H1 (cell line): ENCODE measurements at regions not wholly inside any gene's neighbourhood (a gene's known extent, or its start where the extent isn't known, plus 50 kb on each side); places are given as distances from the start of the nearest gene placed in this dataset.

Experiments used
- CTCF ChIA-PET: fragments of 300-600 bp; sonication (Branson Sonifier 250); formaldehyde crosslinking; loops from one replicate; lab custom pipeline; 2021; ENCODE audit not compliant: partially characterized antibody; lab: Charles Lee
- POLR2A ChIA-PET: fragments of 300-600 bp; sonication (Branson Sonifier 250); formaldehyde crosslinking; loops from one replicate; lab custom pipeline; 2021; ENCODE audit warnings: inconsistent platforms; ENCODE audit not compliant: partially characterized antibody; lab: Charles Lee
- DNase-seq, 2 experiments: peaks; one replicate each; pipeline versions ENCODE4 v3.0.0 to v3.0.0-alpha.2; 2010 to 2022; ENCODE audit warnings: low spot score in 2 of 2, low read depth in 1 of 2, mixed read lengths in 1 of 2
- FAIRE-seq: peaks from 2 replicates; lab custom pipeline; 2011; peaks lifted over from hg19 to GRCh38; lab: Jason Lieb, UNC
- H2AFZ ChIP-seq: 2 replicates; pipeline ENCODE4 v1.8.1; 2012; ENCODE audit warnings: low read length, inconsistent platforms
- H2AK5ac ChIP-seq: 2 replicates; pipeline ENCODE4 v1.6.1; 2013; ENCODE audit warnings: low read depth, low read length
- H2BK120ac ChIP-seq: replicated peaks from 2 replicates; pipeline ENCODE3; 2013; ENCODE audit warnings: low read depth, low read length, inconsistent platforms
- H2BK12ac ChIP-seq: 2 replicates; pipeline ENCODE4 v1.6.1; 2013; ENCODE audit warnings: low read depth, low read length
- H2BK15ac ChIP-seq: 2 replicates; pipeline ENCODE4 v1.6.1; 2013; ENCODE audit warnings: low read length
- H2BK20ac ChIP-seq: 2 replicates; pipeline ENCODE4 v1.6.1; 2013; ENCODE audit warnings: low read length
- H2BK5ac ChIP-seq: 2 replicates; pipeline ENCODE4 v1.6.1; 2013; ENCODE audit warnings: low read depth, low read length
- H3K14ac ChIP-seq: 2 replicates; pipeline ENCODE4 v1.6.1; 2013; ENCODE audit warnings: inconsistent platforms; ENCODE audit not compliant: insufficient read length
- H3K18ac ChIP-seq: 2 replicates; pipeline ENCODE4 v1.6.1; 2013; ENCODE audit warnings: low read length; ENCODE audit errors: extremely low read depth
- H3K23ac ChIP-seq: 2 replicates; pipeline ENCODE4 v1.6.1; 2013; ENCODE audit warnings: inconsistent platforms; ENCODE audit not compliant: insufficient read length
- H3K23me2 ChIP-seq: 2 replicates; pipeline ENCODE4 v1.6.1; 2013; ENCODE audit warnings: low read depth, low read length
- H3K27ac ChIP-seq: 2 replicates; pipeline ENCODE4 v1.6.1; 2011; ENCODE audit warnings: low read depth, low read length, inconsistent platforms
- H3K27me3 ChIP-seq, 4 experiments: replicated peaks in 1 of 4; 1 replicate in 1 of 4; 2 replicates in 3 of 4; pipeline versions ENCODE4 v1.6.1 to v1.8.1; 2011 to 2013; ENCODE audit warnings: low read length in 3 of 4, mild to moderate bottlenecking in 3 of 4, inconsistent platforms in 2 of 4, mixed read lengths in 2 of 4, moderate library complexity in 1 of 4; ENCODE audit not compliant: control insufficient read depth in 3 of 4, insufficient read depth in 3 of 4; ENCODE audit errors: extremely low read depth in 1 of 4
- H3K36me3 ChIP-seq, 4 experiments: 2 replicates each; pipeline versions ENCODE4 v1.6.1 to v1.8.1; 2011 to 2013; ENCODE audit warnings: mild to moderate bottlenecking in 4 of 4, low read length in 3 of 4, moderate library complexity in 2 of 4, control low read depth in 1 of 4, inconsistent platforms in 1 of 4; ENCODE audit not compliant: insufficient read depth in 4 of 4, control insufficient read depth in 2 of 4
- H3K4ac ChIP-seq: replicated peaks from 2 replicates; pipeline ENCODE3; 2013; ENCODE audit warnings: low read length, low read depth, mixed read lengths, inconsistent platforms; ENCODE audit not compliant: insufficient read length
- H3K4me1 ChIP-seq, 4 experiments: replicated peaks in 1 of 4; 1 replicate in 1 of 4; 2 replicates in 3 of 4; pipeline versions ENCODE4 v1.6.1 to v1.8.1; 2011 to 2013; ENCODE audit warnings: low read length in 3 of 4, inconsistent platforms in 2 of 4, mixed read lengths in 1 of 4; ENCODE audit not compliant: insufficient read depth in 4 of 4, control insufficient read depth in 3 of 4
- H3K4me2 ChIP-seq, 2 experiments: 2 replicates each; pipeline versions ENCODE4 v1.6.1 to v1.8.1; 2011 to 2013; ENCODE audit warnings: low read depth in 2 of 2, low read length in 2 of 2, control low read depth in 1 of 2, inconsistent platforms in 1 of 2, mild to moderate bottlenecking in 1 of 2; ENCODE audit not compliant: insufficient read depth in 1 of 2
- H3K4me3 ChIP-seq, 4 experiments: fragments of 200-600, 300-600 bp in 1 of 4; sonication (generic), shearing (Covaris generic), sonication (Bioruptor Twin) in 1 of 4; 2 replicates each; pipeline versions ENCODE4 v1.5.1 to v1.8.1; 2011 to 2016; ENCODE audit warnings: low read length in 4 of 4, low read depth in 3 of 4, control low read depth in 2 of 4, inconsistent platforms in 2 of 4, mild to moderate bottlenecking in 2 of 4, mixed read lengths in 1 of 4, moderate library complexity in 1 of 4; ENCODE audit not compliant: insufficient read depth in 2 of 4; ENCODE audit errors: extremely low read depth in 1 of 4
- H3K56ac ChIP-seq: replicated peaks from 2 replicates; pipeline ENCODE3; 2013; ENCODE audit warnings: low read depth, mild to moderate bottlenecking, mixed read lengths, low read length, inconsistent platforms; ENCODE audit not compliant: insufficient read length
- H3K79me1 ChIP-seq: 2 replicates; pipeline ENCODE4 v1.6.1; 2013; ENCODE audit warnings: low read depth, low read length, control low read depth
- H3K79me2 ChIP-seq, 2 experiments: 2 replicates each; pipeline versions ENCODE4 v1.6.1 to v1.8.1; 2012 to 2013; ENCODE audit warnings: low read length in 2 of 2, mild to moderate bottlenecking in 2 of 2, inconsistent platforms in 1 of 2; ENCODE audit not compliant: insufficient read depth in 2 of 2, control insufficient read depth in 1 of 2
- H3K9ac ChIP-seq, 4 experiments: replicated peaks in 1 of 4; 1 replicate in 1 of 4; 2 replicates in 3 of 4; pipeline versions ENCODE4 v1.6.1 to v1.8.1; 2011 to 2013; ENCODE audit warnings: low read depth in 3 of 4, low read length in 3 of 4, control low read depth in 2 of 4, mild to moderate bottlenecking in 2 of 4, moderate library complexity in 2 of 4, inconsistent platforms in 1 of 4; ENCODE audit errors: extremely low read depth in 1 of 4
- H3K9me3 ChIP-seq, 2 experiments: 2 replicates each; pipeline versions ENCODE4 v1.6.1 to v1.8.1; 2012 to 2013; ENCODE audit warnings: mild to moderate bottlenecking in 2 of 2, moderate library complexity in 2 of 2, control low read depth in 1 of 2, inconsistent platforms in 1 of 2, low read depth in 1 of 2, low read length in 1 of 2, mixed read lengths in 1 of 2; ENCODE audit not compliant: insufficient read depth in 2 of 2
- H4K20me1 ChIP-seq, 2 experiments: replicated peaks in 1 of 2; 2 replicates each; pipeline versions ENCODE3 to v1.8.1; 2011 to 2013; ENCODE audit warnings: inconsistent platforms in 2 of 2, low read length in 2 of 2, mild to moderate bottlenecking in 1 of 2; ENCODE audit not compliant: insufficient read depth in 2 of 2, control insufficient read depth in 1 of 2
- H4K5ac ChIP-seq: 2 replicates; pipeline ENCODE4 v1.6.1; 2013; ENCODE audit warnings: low read length, low read depth, mixed read lengths, inconsistent platforms; ENCODE audit not compliant: insufficient read length
- H4K8ac ChIP-seq: 2 replicates; pipeline ENCODE4 v1.8.0; 2013; ENCODE audit warnings: mild to moderate bottlenecking, moderate library complexity, low read length, inconsistent platforms; ENCODE audit not compliant: insufficient read depth; ENCODE audit errors: extremely low read depth
- H4K91ac ChIP-seq: replicated peaks from 2 replicates; pipeline ENCODE3; 2013; ENCODE audit warnings: low read length, mixed read lengths, inconsistent platforms; ENCODE audit not compliant: insufficient read length
- CBX8 ChIP-seq: fragments of 300-800, 300-1000 bp; sonication (generic); IDR thresholded peaks from 2 replicates; pipeline ENCODE4 v1.7.1; 2016; ENCODE audit warnings: low read depth, low read length, borderline replicate concordance
- CEBPB ChIP-seq: IDR thresholded peaks from 2 replicates; pipeline ENCODE4 v1.6.1; 2012; ENCODE audit warnings: low read depth, low read length
- CHD1 ChIP-seq: IDR thresholded peaks from 2 replicates; pipeline ENCODE4 v1.6.1; 2012; ENCODE audit warnings: low read depth, low read length, improper control_type of control experiment
- CTBP2 ChIP-seq: IDR thresholded peaks from 2 replicates; pipeline ENCODE4 v1.7.0; 2011; ENCODE audit warnings: borderline replicate concordance, mild to moderate bottlenecking, moderate library complexity, mixed read lengths, low read length; ENCODE audit not compliant: insufficient read depth, insufficient read length
- GABPA ChIP-seq: IDR thresholded peaks from 2 replicates; pipeline ENCODE4 v1.6.1; 2011; ENCODE audit warnings: mild to moderate bottlenecking, low read length, moderate library complexity, borderline replicate concordance; ENCODE audit not compliant: insufficient read depth
- JUND ChIP-seq: IDR thresholded peaks from 2 replicates; pipeline ENCODE4 v1.6.1; 2011; ENCODE audit warnings: mild to moderate bottlenecking, improper control_type of control experiment, low read length
- POLR2A ChIP-seq, 2 experiments: IDR thresholded peaks; 1 replicate in 1 of 2; 2 replicates in 1 of 2; pipeline ENCODE4 v1.6.1; 2011; ENCODE audit warnings: low read depth in 2 of 2, low read length in 2 of 2, mild to moderate bottlenecking in 2 of 2; ENCODE audit errors: control extremely low read depth in 1 of 2
- POLR2AphosphoS5 ChIP-seq: IDR thresholded peaks from 2 replicates; pipeline ENCODE4 v1.6.1; 2011; ENCODE audit warnings: low read depth, low read length
- POU5F1 ChIP-seq: IDR thresholded peaks from 2 replicates; pipeline ENCODE4 v1.6.1; 2011; ENCODE audit warnings: low read depth, mild to moderate bottlenecking, low read length, moderate library complexity
- RAD21 ChIP-seq, 2 experiments: IDR thresholded peaks in 1 of 2; conservative IDR thresholded peaks in 1 of 2; 2 replicates each; pipeline ENCODE4 v1.6.1; 2011; ENCODE audit warnings: low read depth in 2 of 2, low read length in 2 of 2, improper control_type of control experiment in 1 of 2, inconsistent platforms in 1 of 2, mild to moderate bottlenecking in 1 of 2, moderate library complexity in 1 of 2
- SP4 ChIP-seq: IDR thresholded peaks from 2 replicates; pipeline ENCODE4 v1.6.1; 2012; ENCODE audit warnings: low read length, inconsistent platforms
- TBP ChIP-seq: IDR thresholded peaks from 2 replicates; pipeline ENCODE4 v1.6.1; 2011; ENCODE audit warnings: low read depth, low read length, improper control_type of control experiment
- YY1 ChIP-seq: IDR thresholded peaks from 2 replicates; pipeline ENCODE4 v1.6.1; 2011; ENCODE audit warnings: low read depth, mild to moderate bottlenecking, low read length
- whole genome bisulfite sequencing, 2 experiments: shearing (Covaris generic) in 1 of 2; methylation state at CpG; one replicate each; pipeline versions ENCODE4 v1.1.6 to v1.1.7; 2013 to 2015; ENCODE audit warnings: low lambda C conversion rate in 2 of 2, mixed read lengths in 2 of 2, inconsistent platforms in 1 of 2, low coverage in 1 of 2, missing lambda C conversion rate in 1 of 2; ENCODE audit not compliant: insufficient replicate concordance in 2 of 2, insufficient coverage in 1 of 2, insufficient read length in 1 of 2; ENCODE audit errors: extremely low coverage in 1 of 2, missing lambda C conversion rate in 1 of 2; 5-methylcytosine and 5-hydroxymethylcytosine counted together
- TF ChIP-seq, protein P1 (sequence below): IDR thresholded peaks from 2 replicates; pipeline ENCODE4 v1.6.1; 2012; ENCODE audit warnings: low read length, inconsistent platforms

- Histone ChIP-seq H2BK20ac (no peak overlapping the region), H2BK15ac (no peak overlapping the region), H3K23ac (no peak overlapping the region), H3K4me1 (no peaks in the 10 kb centered on the region), H3K27me3 (no peaks in the 10 kb centered on the region), H4K91ac (no peak overlapping the region), H2BK12ac (no peak overlapping the region), H3K56ac (no peak overlapping the region), H2BK5ac (no peak overlapping the region), H2BK120ac (no peak overlapping the region), H3K14ac (no peak overlapping the region), H3K18ac (no peak overlapping the region), H3K23me2 (no peaks in the 10 kb centered on the region; the same call in 1 of the 2 replicates), H2AFZ (no peak overlapping the region), H3K9ac (no peak overlapping the region), H3K27ac (no peak overlapping the region), H2AK5ac (no peak overlapping the region), H3K36me3 (no peaks in the 10 kb centered on the region), H3K79me2 (no peaks in the 10 kb centered on the region), H4K8ac (no peak overlapping the region), H4K20me1 (no peaks in the 10 kb centered on the region), H3K4me3 (no peak overlapping the region), H3K9me3 (0 out of 4 replicates have a peak, but pooled peaks cover 0 to 4% of the 10 kb centered on the region in 2 experiments), H3K79me1 (no peaks in the 10 kb centered on the region), H3K4me2 (no peak overlapping the region), H4K5ac (no peak overlapping the region), H3K4ac (no peak overlapping the region)
- ChIA-PET CTCF (interaction anchor here (1.2 kb wide), 1 partner anchor 16 kb away, joined by 3 read pairs; no protein-coding TSS in a partner anchor), POLR2A (no interaction called here)
- DNase-seq (no peak), FAIRE-seq (no peak)
- 94% methylated on average over 5 of the region's 5 CpGs; no CpG with 5 or more reads in 1 of the 2 experiments for WGBS, 2 experiments
- TF ChIP-seq POU5F1 (no peak), YY1 (no peak), CTBP2 (no peak), RAD21 (IDR thresholded peaks at IDR 0.05 in 1 of 2, conservative IDR thresholded peaks at IDR 0.05 in 1 of 2; ENCODE audit: low read depth in 2 of 2, low read length in 2 of 2) (no peak), SP4 (no peak), TBP (no peak), POLR2AphosphoS5 (no peak), CBX8 (no peak), POLR2A (IDR thresholded peaks at IDR 0.05; ENCODE audit: control extremely low read depth in 1 of 2, low read depth in 2 of 2, low read length in 2 of 2) (no peak), JUND (no peak), CHD1 (no peak), GABPA (no peak), CEBPB (no peak)
- TF ChIP-seq, protein P1, sequence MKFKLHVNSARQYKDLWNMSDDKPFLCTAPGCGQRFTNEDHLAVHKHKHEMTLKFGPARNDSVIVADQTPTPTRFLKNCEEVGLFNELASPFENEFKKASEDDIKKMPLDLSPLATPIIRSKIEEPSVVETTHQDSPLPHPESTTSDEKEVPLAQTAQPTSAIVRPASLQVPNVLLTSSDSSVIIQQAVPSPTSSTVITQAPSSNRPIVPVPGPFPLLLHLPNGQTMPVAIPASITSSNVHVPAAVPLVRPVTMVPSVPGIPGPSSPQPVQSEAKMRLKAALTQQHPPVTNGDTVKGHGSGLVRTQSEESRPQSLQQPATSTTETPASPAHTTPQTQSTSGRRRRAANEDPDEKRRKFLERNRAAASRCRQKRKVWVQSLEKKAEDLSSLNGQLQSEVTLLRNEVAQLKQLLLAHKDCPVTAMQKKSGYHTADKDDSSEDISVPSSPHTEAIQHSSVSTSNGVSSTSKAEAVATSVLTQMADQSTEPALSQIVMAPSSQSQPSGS = no peak
Observed at GRCh38 chr4:97468272-97468671, 675.0 kb downstream of the STPG2 start.
